ENCODE measurements at regions not wholly inside any gene's neighbourhood (a gene's known extent, or its start where the extent isn't known, plus 50 kb on each side); places are given as distances from the start of the nearest gene placed in this dataset.
A peak's percentile ranks its signal among the peaks of the same experiment; 100 is the strongest.

DNA sequence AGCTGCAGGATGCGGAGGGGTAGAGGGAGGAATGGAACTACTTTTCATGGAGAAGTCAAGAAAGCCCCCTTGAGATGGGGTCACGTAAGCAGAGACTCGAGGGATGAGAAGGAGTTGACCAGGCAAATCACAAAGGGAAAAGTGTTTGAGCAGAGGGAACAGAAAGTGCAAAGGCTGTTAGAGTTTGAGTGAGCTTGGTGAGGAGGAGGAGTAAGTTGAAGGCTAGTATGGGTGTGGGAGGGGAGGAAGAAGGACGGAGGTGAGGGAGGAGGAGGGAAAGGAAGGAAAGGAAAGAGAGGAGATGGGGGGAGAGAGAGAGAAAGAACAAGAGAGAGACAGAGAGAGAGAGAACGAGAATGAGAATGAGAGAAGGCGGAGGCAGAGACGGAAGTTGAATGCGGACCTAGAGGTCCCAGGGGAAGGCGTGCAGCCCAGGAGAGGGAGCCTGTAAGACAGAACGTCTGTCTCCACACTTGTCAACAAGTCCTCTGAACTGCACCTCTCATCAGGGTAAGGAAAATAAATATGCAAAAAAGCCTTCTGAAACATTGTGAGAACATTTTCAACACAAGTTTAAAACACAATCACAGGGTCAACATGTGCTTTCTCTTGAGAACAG, 279.8 kb upstream of the EEF2KMT start:
- DNase-seq (ENCODE audit: low spot score) = no peak

GRCh38 chr16:5374184-5374583, 276.6 kb upstream of the EEF2KMT start:
- DNase-seq (ENCODE audit: low spot score) = no peak

GRCh38 chr16:5367951-5368350, 270.4 kb upstream of the EEF2KMT start:
- DNase-seq (ENCODE audit: low spot score) = no peak

DNA sequence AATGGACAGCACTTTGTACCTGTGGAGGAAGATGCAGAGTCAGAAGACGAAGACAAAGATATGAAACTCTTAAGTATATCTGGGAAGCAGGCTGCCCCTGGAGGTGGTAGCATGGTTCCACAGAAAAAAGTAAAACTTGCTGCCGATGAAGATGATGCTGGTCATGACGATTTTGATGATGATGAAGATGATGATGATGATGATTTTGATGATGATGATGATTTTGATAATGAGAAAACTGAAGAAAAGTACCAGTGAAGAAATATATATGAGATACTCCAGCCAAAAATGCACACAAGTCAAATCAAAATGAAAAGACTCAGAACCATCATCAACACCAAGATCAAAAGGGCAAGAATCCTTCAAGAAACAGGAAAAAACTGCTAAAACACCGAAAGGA, 268.5 kb upstream of the EEF2KMT start:
- DNase-seq (ENCODE audit: low spot score) = no peak

GRCh38 chr16:5364186-5364585, 266.6 kb upstream of the EEF2KMT start:
- DNase-seq (ENCODE audit: low spot score) = no peak

DNA sequence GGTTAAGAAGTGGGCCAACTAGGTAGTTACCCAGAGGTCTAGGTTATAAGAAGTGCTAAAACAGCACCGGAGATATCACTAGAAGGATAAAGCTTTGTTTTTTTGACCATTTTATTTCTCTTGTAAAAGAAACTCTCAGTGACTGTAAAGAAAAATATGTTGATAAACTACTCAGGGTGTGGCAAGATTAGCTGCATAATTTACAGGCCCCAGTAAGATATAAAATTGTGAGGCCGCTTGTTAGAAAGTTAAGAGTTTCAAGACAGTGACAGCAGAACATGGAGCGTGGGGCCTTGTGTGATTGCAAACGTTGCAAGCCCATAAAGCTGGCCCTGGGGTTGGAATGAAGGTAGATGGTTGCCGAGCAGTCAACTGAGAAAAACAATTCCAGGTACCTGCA, 263.7 kb upstream of the EEF2KMT start:
- DNase-seq (ENCODE audit: low spot score) = no peak

DNA sequence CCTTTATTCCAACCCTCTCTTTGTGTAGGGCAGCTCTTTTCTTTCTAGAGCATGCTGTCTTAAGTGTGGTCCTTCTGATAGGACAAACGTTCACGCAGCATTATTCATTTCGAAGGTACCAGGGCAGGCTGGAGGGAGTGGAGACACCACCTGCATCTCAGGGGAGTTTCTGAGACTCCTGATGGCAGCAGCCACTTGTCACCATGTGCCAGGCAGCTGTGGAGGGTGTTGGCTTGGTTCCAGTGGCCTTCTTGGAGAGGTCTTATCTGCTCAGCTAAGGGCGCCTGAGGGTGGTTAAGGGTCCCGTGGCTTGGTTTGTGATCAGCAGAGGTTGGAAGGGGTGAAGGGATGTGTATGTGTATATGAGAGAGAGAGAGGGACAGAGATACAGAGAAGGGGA, 257.1 kb upstream of the EEF2KMT start:
- DNase-seq (ENCODE audit: low spot score) = no peak

DNA sequence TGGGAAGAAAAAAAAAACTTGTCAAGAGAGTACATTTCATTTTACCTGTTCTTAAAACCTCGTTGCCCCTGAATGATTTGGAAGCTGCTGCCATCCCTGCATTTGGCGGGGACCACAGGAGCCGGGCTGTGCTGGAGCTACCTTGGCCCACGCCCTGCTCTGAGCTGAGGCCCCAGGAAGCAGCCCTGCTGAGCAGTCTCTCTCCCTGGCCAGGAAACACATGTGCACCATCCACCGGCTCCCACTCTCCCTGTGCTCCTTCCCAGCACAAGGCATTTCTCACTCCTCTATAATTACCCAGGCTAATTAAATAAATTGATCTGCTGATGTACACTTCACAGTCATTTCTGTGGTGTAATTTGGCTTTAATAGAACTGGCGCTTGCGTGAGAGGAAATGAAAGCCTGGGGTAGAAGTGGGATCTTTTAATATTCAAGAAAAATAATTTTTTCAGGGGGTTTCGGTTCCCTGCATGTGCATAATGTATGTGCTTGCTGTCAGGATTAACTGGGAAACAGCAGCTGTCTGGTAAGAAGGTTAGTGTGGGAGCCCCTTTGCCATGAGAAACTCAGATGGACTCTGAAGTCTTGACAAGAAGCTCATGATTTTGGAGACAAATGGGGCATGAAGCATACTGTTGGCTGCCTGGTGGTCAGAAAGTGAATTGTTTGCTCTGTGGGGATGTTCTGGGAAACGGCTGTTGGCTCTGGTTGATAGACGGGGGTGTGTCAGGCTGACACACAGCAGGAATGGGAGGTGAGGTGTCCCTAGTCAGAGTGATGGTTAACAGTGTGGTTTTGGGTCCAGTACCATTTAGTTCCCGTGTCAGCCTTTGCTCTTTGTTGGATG, 252.3 kb upstream of the EEF2KMT start:
- no peak for DNase-seq (ENCODE audit: low spot score)

DNA sequence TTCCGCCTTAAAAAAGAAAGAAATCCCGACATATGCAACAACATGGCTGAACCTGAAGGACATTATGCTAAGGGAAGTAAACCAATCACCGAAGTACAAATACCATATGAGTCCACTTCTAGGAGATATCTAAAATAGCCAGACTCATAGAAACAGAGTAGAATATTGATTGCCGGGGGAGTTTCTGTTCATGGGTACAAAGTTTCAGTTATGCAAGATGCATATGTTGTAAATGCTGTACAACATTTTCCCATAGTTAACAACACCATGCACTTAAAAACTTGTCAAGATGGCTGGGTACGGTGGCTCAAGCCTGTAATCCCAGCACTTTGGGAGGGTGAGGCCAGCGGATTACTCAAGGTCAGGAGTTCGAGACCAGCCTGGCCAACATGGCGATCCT, 251.5 kb upstream of the EEF2KMT start:
- no peak for DNase-seq (ENCODE audit: low spot score)

DNA sequence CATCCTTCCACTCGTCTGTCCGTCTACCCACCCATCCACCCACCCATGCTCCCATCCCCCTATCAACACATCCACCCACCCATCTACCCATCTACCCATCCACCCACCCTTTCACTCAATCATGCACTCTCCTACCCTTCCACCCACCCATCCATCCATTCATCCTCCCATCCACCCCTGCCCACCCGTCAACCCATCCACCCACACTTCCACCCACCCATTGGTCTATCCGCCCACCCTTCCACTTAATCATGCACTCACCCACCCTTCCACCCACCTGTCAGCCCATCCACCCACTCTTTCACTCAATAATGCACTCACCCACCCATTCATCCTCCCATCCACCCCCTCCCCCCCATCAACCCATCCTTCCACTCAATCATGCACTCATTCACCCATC, 250.0 kb upstream of the EEF2KMT start:
- no peak for DNase-seq (ENCODE audit: low spot score)

DNA sequence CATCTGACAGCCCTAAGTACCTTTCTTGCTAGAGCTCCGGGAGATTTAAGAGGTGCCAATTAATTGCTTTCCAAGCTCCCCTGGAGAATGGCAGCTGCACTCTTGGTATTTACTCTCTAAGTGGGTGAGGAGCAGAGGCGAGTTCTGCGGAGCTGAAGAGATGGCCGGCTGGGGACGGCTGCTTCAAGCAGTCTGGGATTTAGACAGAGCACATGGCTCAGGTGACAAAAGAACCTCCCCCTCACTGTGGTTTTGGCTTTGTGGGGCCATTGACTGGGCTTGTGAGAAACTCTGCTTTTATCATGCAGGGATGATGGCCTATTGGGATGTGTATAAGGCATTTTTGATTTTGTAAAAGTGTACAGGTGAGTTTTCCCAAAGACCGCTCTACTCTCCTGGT, 239.3 kb upstream of the EEF2KMT start:
- no peak for DNase-seq (ENCODE audit: low spot score)

- no peak for DNase-seq (ENCODE audit: low spot score)
Measured at GRCh38 chr16:5333991-5334390, 236.4 kb upstream of the EEF2KMT start.

GRCh38 chr16:5333126-5333525, 235.5 kb upstream of the EEF2KMT start:
- no peak for DNase-seq (ENCODE audit: low spot score)

- DNase-seq (ENCODE audit: low spot score) = no peak
Measured at GRCh38 chr16:5330058-5330457, 232.5 kb upstream of the EEF2KMT start.

DNA sequence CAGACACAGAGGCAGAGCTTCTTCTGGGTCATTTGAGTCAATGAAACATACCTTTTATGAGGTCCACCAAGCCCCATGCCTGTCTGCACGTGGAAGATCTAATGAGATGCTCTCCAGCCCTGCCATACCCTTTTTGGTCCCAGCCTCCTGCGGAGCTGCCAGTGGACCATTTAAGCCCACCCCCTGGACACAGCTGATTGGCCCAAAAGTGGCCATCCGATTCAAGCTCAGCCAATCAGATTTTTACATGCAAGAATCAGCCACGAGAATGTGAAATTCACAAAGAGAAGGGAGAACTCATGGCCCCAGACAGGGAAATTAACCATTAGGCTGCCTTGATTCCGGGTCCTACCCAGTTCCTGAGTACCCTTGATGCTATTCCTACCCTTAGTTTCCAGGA, 231.0 kb upstream of the EEF2KMT start:
- DNase-seq (ENCODE audit: low spot score) = no peak

DNA sequence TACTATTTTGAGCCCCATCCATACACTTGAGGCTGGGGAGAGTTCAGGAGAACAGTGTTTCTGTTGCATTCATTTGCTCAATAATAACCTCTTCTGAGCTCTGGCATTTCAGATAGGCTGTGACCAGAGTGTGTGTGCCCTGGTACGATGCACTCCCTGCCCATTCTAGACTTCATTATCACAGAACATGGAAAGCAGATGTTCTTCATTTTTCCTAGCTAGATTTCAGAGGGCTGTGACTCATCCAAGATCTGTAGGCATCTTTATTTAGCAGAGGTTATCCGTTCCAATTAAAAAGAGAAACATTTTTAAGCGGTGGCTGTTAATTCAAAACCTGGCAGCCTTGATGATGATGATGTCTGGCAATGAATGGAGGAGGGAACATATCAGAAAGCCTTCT, 228.8 kb upstream of the EEF2KMT start:
- DNase-seq (ENCODE audit: low spot score) = no peak

- no peak for DNase-seq (ENCODE audit: low spot score)
Measured at GRCh38 chr16:5325932-5326331, 228.3 kb upstream of the EEF2KMT start.

GRCh38 chr16:5323284-5324141, 225.9 kb upstream of the EEF2KMT start:
- DNase-seq (ENCODE audit: low spot score) = peak; percentile 51

GRCh38 chr16:5321930-5322329, 224.3 kb upstream of the EEF2KMT start:
- DNase-seq (ENCODE audit: low spot score) = no peak

DNA sequence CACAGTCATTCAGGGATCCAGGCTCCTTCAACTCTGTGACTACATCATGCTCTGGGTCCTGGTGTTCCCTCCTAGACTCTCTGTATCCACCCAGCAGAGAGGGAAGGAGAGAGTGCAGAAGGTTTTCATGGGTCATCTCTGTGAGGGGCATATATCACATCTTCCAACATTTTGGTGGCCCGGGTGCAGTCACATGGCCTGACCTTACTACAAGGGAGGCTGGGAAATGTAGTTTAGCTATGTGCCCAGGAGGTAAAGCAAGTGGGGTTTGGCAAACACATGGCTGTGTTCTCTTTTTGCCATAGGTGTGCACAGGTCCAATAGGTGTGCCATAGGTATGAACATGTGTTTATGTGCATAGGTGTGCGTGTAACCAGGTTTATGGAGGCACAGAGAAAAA, 222.2 kb upstream of the EEF2KMT start:
- no peak for DNase-seq (ENCODE audit: low spot score)

GRCh38 chr16:5315914-5316313, 218.3 kb upstream of the EEF2KMT start:
- no peak for DNase-seq (ENCODE audit: low spot score)

GRCh38 chr16:5314377-5314776, 216.8 kb upstream of the EEF2KMT start:
- DNase-seq (ENCODE audit: low spot score) = no peak

All from ecto neural progenitor cell (in vitro differentiated cells).